Endodermal cell (in vitro differentiated cells): ENCODE measurements at regions not wholly inside any gene's neighbourhood (a gene's known extent, or its start where the extent isn't known, plus 50 kb on each side); places are given as distances from the start of the nearest gene placed in this dataset.

Experiments used
- DNase-seq: peaks from one replicate; pipeline ENCODE4 v3.0.0-alpha.2; 2017
- H3K27ac ChIP-seq: 2 replicates; pipeline ENCODE4 v1.5.1; 2013; ENCODE audit warnings: mild to moderate bottlenecking, low read depth, low read length, moderate library complexity
- H3K27me3 ChIP-seq: 2 replicates; pipeline ENCODE4 v1.6.1; 2013; ENCODE audit warnings: mild to moderate bottlenecking, low read length, moderate library complexity; ENCODE audit not compliant: insufficient read depth, control insufficient read depth, poor library complexity, severe bottlenecking
- H3K36me3 ChIP-seq: 2 replicates; pipeline ENCODE4 v1.7.0; 2013; ENCODE audit warnings: mild to moderate bottlenecking, low read length, moderate library complexity; ENCODE audit not compliant: control insufficient read depth, insufficient read depth
- H3K4me1 ChIP-seq: one replicate; pipeline ENCODE4 v1.7.0; 2013; ENCODE audit warnings: low read length; ENCODE audit not compliant: control insufficient read depth, insufficient read depth
- H3K4me3 ChIP-seq: 2 replicates; pipeline ENCODE4 v1.5.1; 2013; ENCODE audit warnings: mild to moderate bottlenecking, low read length, moderate library complexity
- H3K9ac ChIP-seq: 2 replicates; pipeline ENCODE4 v1.6.1; 2013; ENCODE audit warnings: mild to moderate bottlenecking, low read length, moderate library complexity; ENCODE audit not compliant: poor library complexity, severe bottlenecking; ENCODE audit errors: extremely low read depth
- H3K9me3 ChIP-seq: 2 replicates; pipeline ENCODE4 v1.6.1; 2013; ENCODE audit warnings: mild to moderate bottlenecking, low read length, moderate library complexity; ENCODE audit not compliant: control insufficient read depth
- H3K27ac Mint-ChIP-seq: 2 replicates; pipeline ENCODE4 v1.8.0; 2020; ENCODE audit warnings: mixed read lengths
- H3K27me3 Mint-ChIP-seq: 2 replicates; pipeline ENCODE4 v1.8.0; 2021; ENCODE audit warnings: mild to moderate bottlenecking, mixed read lengths; ENCODE audit not compliant: insufficient read depth
- H3K36me3 Mint-ChIP-seq: 2 replicates; pipeline ENCODE4 v1.8.0; 2020; ENCODE audit warnings: low read depth, mixed read lengths
- H3K4me1 Mint-ChIP-seq: 2 replicates; pipeline ENCODE4 v1.8.0; 2020; ENCODE audit warnings: mixed read lengths
- H3K4me3 Mint-ChIP-seq: 2 replicates; pipeline ENCODE4 v1.8.0; 2020; ENCODE audit warnings: mild to moderate bottlenecking, moderate library complexity, mixed read lengths
- H3K9me3 Mint-ChIP-seq: 2 replicates; pipeline ENCODE4 v1.8.0; 2020; ENCODE audit warnings: mild to moderate bottlenecking, mixed read lengths
- CTCF ChIP-seq: fragments of 200-600 bp; sonication (generic); conservative IDR thresholded peaks from 2 replicates; pipeline ENCODE4 v1.5.0; 2021; ENCODE audit warnings: antibody characterized with exemption, mild to moderate bottlenecking
- WGBS, 2 experiments: methylation state at CpG; one replicate each; pipeline versions ENCODE4 v1.1.5 to v1.1.7; 2013; ENCODE audit warnings: missing lambda C conversion rate in 2 of 2, mixed read lengths in 1 of 2; ENCODE audit not compliant: insufficient coverage in 1 of 2, insufficient read length in 1 of 2; 5-methylcytosine and 5-hydroxymethylcytosine counted together

- no peak overlapping the region for H3K27ac Mint-ChIP-seq
- DNase-seq: no peak
- H3K9me3 Mint-ChIP-seq: no peaks in the 10 kb centered on the region
- no peak overlapping the region for H3K9ac ChIP-seq
- no peak overlapping the region for H3K4me3 ChIP-seq
- peaks cover 4% of the 10 kb centered on the region for H3K4me1 ChIP-seq
- 90 to 100% methylated on average over 2 to 4 of the region's 4 CpGs for WGBS, 2 experiments
- H3K27me3 ChIP-seq: no peaks in the 10 kb centered on the region
- no peaks in the 10 kb centered on the region for H3K36me3 Mint-ChIP-seq
- no peaks in the 10 kb centered on the region for H3K9me3 ChIP-seq
- no peak for TF ChIP-seq CTCF
- H3K4me1 Mint-ChIP-seq: peaks cover 10% of the 10 kb centered on the region
- H3K4me3 Mint-ChIP-seq: no peak overlapping the region
- H3K27ac ChIP-seq: no peak overlapping the region
- H3K36me3 ChIP-seq: no peaks in the 10 kb centered on the region
- H3K27me3 Mint-ChIP-seq: no peaks in the 10 kb centered on the region
Measured at GRCh38 chr20:12014276-12014675, 96.6 kb downstream of the BTBD3 start.

- Mint-ChIP-seq H3K9me3 (no peaks in the 10 kb centered on the region), H3K4me3 (no peak overlapping the region), H3K36me3 (no peaks in the 10 kb centered on the region), H3K27me3 (no peaks in the 10 kb centered on the region), H3K27ac (no peak overlapping the region), H3K4me1 (peaks cover 10% of the 10 kb centered on the region)
- 100% methylated on average over 1 of the region's 1 CpG; no CpG with 5 or more reads in 1 of the 2 experiments for WGBS, 2 experiments
- Histone ChIP-seq H3K27me3 (no peaks in the 10 kb centered on the region), H3K4me3 (no peak overlapping the region), H3K4me1 (peaks cover 4% of the 10 kb centered on the region), H3K36me3 (no peaks in the 10 kb centered on the region), H3K9ac (no peak overlapping the region), H3K9me3 (no peaks in the 10 kb centered on the region), H3K27ac (no peak overlapping the region)
- no peak for DNase-seq
- TF ChIP-seq CTCF: no peak
Measured at GRCh38 chr20:12014736-12015135, 97.0 kb downstream of the BTBD3 start.

GRCh38 chr20:12016291-12016690 is 98.6 kb downstream of the BTBD3 start:
- Histone ChIP-seq H3K27ac (no peak overlapping the region), H3K4me1 (peaks cover 4% of the 10 kb centered on the region), H3K36me3 (no peaks in the 10 kb centered on the region), H3K9ac (no peak overlapping the region), H3K9me3 (no peaks in the 10 kb centered on the region), H3K27me3 (no peaks in the 10 kb centered on the region), H3K4me3 (no peak overlapping the region)
- no peak for TF ChIP-seq CTCF
- no peaks in the 10 kb centered on the region for H3K36me3 Mint-ChIP-seq
- no peak overlapping the region for H3K4me3 Mint-ChIP-seq
- no peak for DNase-seq
- no peaks in the 10 kb centered on the region for H3K9me3 Mint-ChIP-seq
- WGBS, 2 experiments: 91 to 100% methylated on average over 1 to 2 of the region's 2 CpGs
- H3K27ac Mint-ChIP-seq: no peak overlapping the region
- H3K27me3 Mint-ChIP-seq: no peaks in the 10 kb centered on the region
- peaks cover 10% of the 10 kb centered on the region for H3K4me1 Mint-ChIP-seq
